ENCODE measurements at regions not wholly inside any gene's neighbourhood (a gene's known extent, or its start where the extent isn't known, plus 50 kb on each side); places are given as distances from the start of the nearest gene placed in this dataset.

- FAIRE-seq: no peak
- DNase-seq (ENCODE audit: insufficient read length, low spot score): no peak
These were observed 316.8 kb downstream of the SNAPC1 start for GRCh38 chr14:62079038-62079437.

GRCh38 chr14:62081012-62081612 lies 318.9 kb downstream of the SNAPC1 start:
- DNase-seq (ENCODE audit: insufficient read length, low spot score) (no peak), FAIRE-seq (no peak)

GRCh38 chr14:62081951-62082350 lies 319.7 kb downstream of the SNAPC1 start:
- no peak for DNase-seq (ENCODE audit: insufficient read length, low spot score)
- no peak for FAIRE-seq

GRCh38 chr14:62082779-62083178 lies 320.6 kb downstream of the SNAPC1 start:
- FAIRE-seq (no peak), DNase-seq (ENCODE audit: insufficient read length, low spot score) (no peak)

GRCh38 chr14:62084020-62084419 lies 321.8 kb downstream of the SNAPC1 start:
- peak; percentile 93 for FAIRE-seq
- no peak for DNase-seq (ENCODE audit: insufficient read length, low spot score)

GRCh38 chr14:62087191-62087590 lies 325.0 kb downstream of the SNAPC1 start:
- FAIRE-seq: peak; percentile 93
- DNase-seq (ENCODE audit: insufficient read length, low spot score): no peak

- DNase-seq (ENCODE audit: insufficient read length, low spot score) (no peak), FAIRE-seq (peak; percentile 98)
These were observed 331.5 kb downstream of the SNAPC1 start for GRCh38 chr14:62093736-62094135.

- DNase-seq (ENCODE audit: insufficient read length, low spot score) (no peak), FAIRE-seq (no peak)
These were observed 334.9 kb downstream of the SNAPC1 start for GRCh38 chr14:62097072-62097471.

- no peak for FAIRE-seq
- no peak for DNase-seq (ENCODE audit: insufficient read length, low spot score)
These were observed 335.6 kb downstream of the SNAPC1 start for GRCh38 chr14:62097824-62098223.

GRCh38 chr14:62098357-62098756 lies 336.1 kb downstream of the SNAPC1 start:
- FAIRE-seq: no peak
- no peak for DNase-seq (ENCODE audit: insufficient read length, low spot score)

- FAIRE-seq (no peak), DNase-seq (ENCODE audit: insufficient read length, low spot score) (no peak)
These were observed 336.9 kb downstream of the SNAPC1 start for GRCh38 chr14:62099091-62099490.

GRCh38 chr14:62101189-62101588 lies 339.0 kb downstream of the SNAPC1 start:
- no peak for FAIRE-seq

GRCh38 chr14:62101673-62102348 lies 339.6 kb downstream of the SNAPC1 start:
- DNase-seq (ENCODE audit: insufficient read length, low spot score) (no peak), FAIRE-seq (no peak)

More at GRCh38 chr14:62101189-62101588, 339.0 kb downstream of the SNAPC1 start:
- no peak for DNase-seq (ENCODE audit: insufficient read length, low spot score)

- no peak for DNase-seq (ENCODE audit: insufficient read length, low spot score)
- FAIRE-seq: no peak
These were observed 340.1 kb downstream of the SNAPC1 start for GRCh38 chr14:62102349-62102725.

- FAIRE-seq: peak; percentile 98
- no peak for DNase-seq (ENCODE audit: insufficient read length, low spot score)
These were observed 341.2 kb downstream of the SNAPC1 start for GRCh38 chr14:62103464-62103863.

- FAIRE-seq (no peak), DNase-seq (ENCODE audit: insufficient read length, low spot score) (no peak)
These were observed 348.7 kb downstream of the SNAPC1 start for GRCh38 chr14:62110941-62111340.

GRCh38 chr14:62117010-62117750 lies 355.0 kb downstream of the SNAPC1 start:
- FAIRE-seq: peak; percentile 100
- DNase-seq (ENCODE audit: insufficient read length, low spot score): peak; percentile 96

GRCh38 chr14:62117751-62118105 lies 355.5 kb downstream of the SNAPC1 start:
- FAIRE-seq (no peak), DNase-seq (ENCODE audit: insufficient read length, low spot score) (no peak)

- no peak for DNase-seq (ENCODE audit: insufficient read length, low spot score)
- FAIRE-seq: no peak
These were observed 356.2 kb downstream of the SNAPC1 start for GRCh38 chr14:62118461-62118860.

- DNase-seq (ENCODE audit: insufficient read length, low spot score) (no peak), FAIRE-seq (no peak)
These were observed 356.7 kb downstream of the SNAPC1 start for GRCh38 chr14:62118871-62119270.

- DNase-seq (ENCODE audit: insufficient read length, low spot score): no peak
- FAIRE-seq: no peak
These were observed 361.7 kb downstream of the SNAPC1 start for GRCh38 chr14:62123961-62124360.

- no peak for DNase-seq (ENCODE audit: insufficient read length, low spot score)
- peak; percentile 98 for FAIRE-seq
These were observed 363.6 kb downstream of the SNAPC1 start for GRCh38 chr14:62125793-62126192.
